Ovary (tissue), 7 donors: ENCODE measurements at regions not wholly inside any gene's neighbourhood (a gene's known extent, or its start where the extent isn't known, plus 50 kb on each side); places are given as distances from the start of the nearest gene placed in this dataset.

ENCODE experiments used
- DNase-seq, 5 donors: peaks; one replicate each; pipeline ENCODE4 v3.0.0-alpha.2; 2019 to 2020
- H3K27ac ChIP-seq, 2 donors: fragments of 200-600 bp; one replicate each; pipeline versions ENCODE4 v1.5.1 to v1.8.0; 2019 to 2022
- H3K27me3 ChIP-seq: fragments of 200-600 bp; one replicate; pipeline ENCODE4 v1.8.0; 2022
- H3K36me3 ChIP-seq: fragments of 200-600 bp; sonication (generic); one replicate; pipeline ENCODE4 v1.5.1; 2019
- H3K4me1 ChIP-seq: one replicate; pipeline ENCODE4 v1.8.1; 2013; ENCODE audit warnings: mild to moderate bottlenecking, moderate library complexity; ENCODE audit not compliant: insufficient read depth
- H3K4me3 ChIP-seq: fragments of 200-600 bp; sonication (generic); one replicate; pipeline ENCODE4 v1.5.1; 2017
- H3K9me3 ChIP-seq, 2 donors: fragments of 200-600 bp in 1 of 2; sonication (generic) in 1 of 2; one replicate each; pipeline versions ENCODE4 v1.5.1 to v1.8.1; 2013 to 2019; ENCODE audit warnings: mild to moderate bottlenecking in 1 of 2, moderate library complexity in 1 of 2
- CTCF ChIP-seq, 3 donors: fragments of 450-650 bp in 2 of 3; fragments of 200-600 bp in 1 of 3; IDR thresholded peaks; one replicate each; pipeline versions ENCODE4 v1.5.1 to v1.8.0; 2016 to 2022; ENCODE audit warnings: antibody characterized with exemption in 3 of 3, mild to moderate bottlenecking in 1 of 3
- EP300 ChIP-seq: sonication (generic); formaldehyde crosslinking; IDR thresholded peaks from one replicate; pipeline ENCODE4 v1.6.1; 2017; ENCODE audit warnings: antibody characterized with exemption
- POLR2A ChIP-seq: fragments of 450-650 bp; IDR thresholded peaks from one replicate; pipeline ENCODE4 v1.6.1; 2017; ENCODE audit warnings: antibody characterized with exemption, mild to moderate bottlenecking, moderate library complexity
- WGBS, 3 donors: extraction: QIAGEN DNeasy Blood & Tissue Kit in 1 of 3; methylation state at CpG; one replicate each; pipeline versions ENCODE4 v1.1.5 to v1.1.7; 2013 to 2017; 5-methylcytosine and 5-hydroxymethylcytosine counted together
- intact Hi-C, 4 donors: fragments of 100-400 bp; cut with DNase I; formaldehyde crosslinking; loops; one replicate each; pipeline versions ENCODE4 v1.11.0 to v1.15.1; 2022 to 2023
- donor health status: DM: no; HTN: no; CAD: no; lungs with moderate emphysema.
- donor health status: DM: no; HTN: no; CAD: no.
- donor health status: Bipolar disorder and iron deficiency.
- donor health status: DM: no; HTN: no; CAD: no.
- donor health status: DM: yes; HTN: yes; CAD: no.

- H3K36me3 ChIP-seq, result no peaks in the 10 kb centered on the region
- 69 to 82% (median 70%) methylated on average over 2 of the region's 2 CpGs for WGBS, 3 donors
- no peaks in the 10 kb centered on the region for H3K27me3 ChIP-seq
- DNase-seq, result no peak
- no peak overlapping the region for H3K4me3 ChIP-seq
- no peaks in the 10 kb centered on the region for H3K4me1 ChIP-seq
- H3K9me3 ChIP-seq, result no peaks in the 10 kb centered on the region
- intact Hi-C loops, result no loop called here
- TF ChIP-seq EP300 (no peak), CTCF (IDR thresholded peaks at IDR 0.05) (no peak), POLR2A (no peak)
- H3K27ac ChIP-seq, result no peak overlapping the region
Measured at GRCh38 chr5:165015126-165015525, 1509.7 kb downstream of the MAT2B start.

- Histone ChIP-seq H3K36me3 (no peaks in the 10 kb centered on the region), H3K27me3 (no peaks in the 10 kb centered on the region), H3K27ac (no peak overlapping the region), H3K9me3 (no peaks in the 10 kb centered on the region), H3K4me1 (no peaks in the 10 kb centered on the region), H3K4me3 (no peak overlapping the region)
- intact Hi-C loops, result no loop called here
- TF ChIP-seq CTCF (IDR thresholded peaks at IDR 0.05) (no peak), EP300 (no peak)
- DNase-seq, result no peak
- WGBS, 3 donors, result 26 to 41% (median 33%) methylated on average over 4 of the region's 4 CpGs
Measured at GRCh38 chr5:165015547-165015946, 1510.1 kb downstream of the MAT2B start.

GRCh38 chr5:165026971-165027370, 1521.6 kb downstream of the MAT2B start:
- no peaks in the 10 kb centered on the region for H3K4me1 ChIP-seq
- H3K36me3 ChIP-seq, result no peaks in the 10 kb centered on the region
- 87 to 93% (median 89%) methylated on average over 1 of the region's 1 CpG for WGBS, 3 donors
- no peaks in the 10 kb centered on the region for H3K27me3 ChIP-seq
- DNase-seq, result no peak
- no peak overlapping the region for H3K27ac ChIP-seq
- intact Hi-C loops, result no loop called here
- TF ChIP-seq POLR2A, result no peak
- TF ChIP-seq CTCF (IDR thresholded peaks at IDR 0.05), result no peak
- TF ChIP-seq EP300, result no peak
- no peak overlapping the region for H3K4me3 ChIP-seq
- no peaks in the 10 kb centered on the region for H3K9me3 ChIP-seq

GRCh38 chr5:165028356-165028755, 1522.9 kb downstream of the MAT2B start:
- no peak for DNase-seq
- no peak overlapping the region for H3K27ac ChIP-seq
- H3K4me3 ChIP-seq, result no peak overlapping the region
- 41 to 48% (median 43%) methylated on average over 2 of the region's 2 CpGs for WGBS, 3 donors
- H3K9me3 ChIP-seq, result no peaks in the 10 kb centered on the region
- no peaks in the 10 kb centered on the region for H3K36me3 ChIP-seq
- intact Hi-C loops, result no loop called here
- no peaks in the 10 kb centered on the region for H3K4me1 ChIP-seq
- H3K27me3 ChIP-seq, result no peaks in the 10 kb centered on the region
- TF ChIP-seq CTCF (IDR thresholded peaks at IDR 0.05), result no peak
- no peak for TF ChIP-seq EP300
- TF ChIP-seq POLR2A, result no peak
